Naive thymus-derived CD8-positive, alpha-beta T cell (primary cell): ENCODE measurements at regions not wholly inside any gene's neighbourhood (a gene's known extent, or its start where the extent isn't known, plus 50 kb on each side); places are given as distances from the start of the nearest gene placed in this dataset.

Experiments used
- ATAC-seq, 2 donors: fragments of 150-1000 bp; cut with Tn5 transposase in 1 of 2; sonication (Bioruptor Pico), chemical (Tn5 transposase) in 1 of 2; 1 replicate in 1 of 2; 2 replicates in 1 of 2; pipeline ENCODE4 v1.10.0; 2021; ENCODE audit warnings: mild to moderate bottlenecking in 2 of 2, moderate library complexity in 2 of 2
- POLR2A ChIA-PET: fragments of 350-600 bp; sonication (Branson Sonifier 250); formaldehyde crosslinking; loops from one replicate; lab custom pipeline; 2021; ENCODE audit warnings: antibody characterized with exemption; lab: Charles Lee
- DNase-seq, 10 donors: peaks; one replicate each; pipeline versions ENCODE4 v3.0.0 to v3.0.0-alpha.2; 2020 to 2022
- H3K27ac Mint-ChIP-seq, 10 donors: one replicate each; pipeline ENCODE4 v1.8.0; 2020 to 2022; ENCODE audit warnings: mild to moderate bottlenecking in 10 of 10, mixed read lengths in 10 of 10, moderate library complexity in 4 of 10, inconsistent platforms in 1 of 10
- H3K27me3 Mint-ChIP-seq, 5 donors: one replicate each; pipeline ENCODE4 v1.8.0; 2021 to 2022; ENCODE audit warnings: mixed read lengths in 5 of 5
- H3K36me3 Mint-ChIP-seq, 3 donors: one replicate each; pipeline ENCODE4 v1.8.0; 2020 to 2022; ENCODE audit warnings: mixed read lengths in 3 of 3, mild to moderate bottlenecking in 2 of 3, inconsistent platforms in 1 of 3
- H3K4me1 Mint-ChIP-seq, 4 donors: one replicate each; pipeline ENCODE4 v1.8.0; 2021 to 2022; ENCODE audit warnings: mixed read lengths in 4 of 4
- H3K4me3 Mint-ChIP-seq, 10 donors: one replicate each; pipeline ENCODE4 v1.8.0; 2020 to 2022; ENCODE audit warnings: mild to moderate bottlenecking in 10 of 10, mixed read lengths in 10 of 10, moderate library complexity in 6 of 10, inconsistent platforms in 1 of 10
- H3K9me3 Mint-ChIP-seq, 9 donors: one replicate each; pipeline ENCODE4 v1.8.0; 2020 to 2022; ENCODE audit warnings: mixed read lengths in 9 of 9, mild to moderate bottlenecking in 3 of 9, inconsistent platforms in 1 of 9, moderate library complexity in 1 of 9

- Mint-ChIP-seq H3K27me3 (peaks cover 1 to 18% (median 6%) of the 10 kb centered on the region in 5 donors), H3K4me1 (no peaks in the 10 kb centered on the region), H3K36me3 (no peaks in the 10 kb centered on the region), H3K27ac (no peak overlapping the region), H3K9me3 (no peaks in the 10 kb centered on the region), H3K4me3 (no peak overlapping the region)
- DNase-seq, result no peak
- ATAC-seq, result no peak
- POLR2A ChIA-PET, result no interaction called here
Measured at GRCh38 chr1:30634507-30634906, 88.9 kb downstream of the MATN1 start.

- peaks cover 12 to 30% (median 13%) of the 10 kb centered on the region in 5 donors for H3K27me3 Mint-ChIP-seq
- no peak overlapping the region for H3K4me3 Mint-ChIP-seq
- DNase-seq (no peak), ATAC-seq (no peak)
- no peaks in the 10 kb centered on the region for H3K4me1 Mint-ChIP-seq
- POLR2A ChIA-PET, result no interaction called here
- H3K9me3 Mint-ChIP-seq, result peaks cover 0 to 5% (median 0%) of the 10 kb centered on the region in 9 donors
- H3K27ac Mint-ChIP-seq, result no peak overlapping the region
- H3K36me3 Mint-ChIP-seq, result no peaks in the 10 kb centered on the region
Measured at GRCh38 chr1:30633294-30633693, 90.1 kb downstream of the MATN1 start.

GRCh38 chr1:30632481-30632880 lies 90.9 kb downstream of the MATN1 start:
- DNase-seq, result no peak
- no peak for ATAC-seq
- POLR2A ChIA-PET, result no interaction called here
- H3K4me1 Mint-ChIP-seq, result no peaks in the 10 kb centered on the region
- peaks cover 0 to 9% (median 6%) of the 10 kb centered on the region in 9 donors for H3K9me3 Mint-ChIP-seq
- no peak overlapping the region for H3K4me3 Mint-ChIP-seq
- H3K36me3 Mint-ChIP-seq, result peaks cover 0 to 5% (median under 1%) of the 10 kb centered on the region in 3 donors
- H3K27me3 Mint-ChIP-seq, result peaks cover 14 to 39% (median 22%) of the 10 kb centered on the region in 5 donors
- no peak overlapping the region for H3K27ac Mint-ChIP-seq

- POLR2A ChIA-PET, result no interaction called here
- ATAC-seq (no peak), DNase-seq (no peak)
- Mint-ChIP-seq H3K36me3 (peaks cover 0 to 10% (median 6%) of the 10 kb centered on the region in 3 donors), H3K4me1 (no peaks in the 10 kb centered on the region), H3K27ac (no peak overlapping the region), H3K4me3 (no peak overlapping the region), H3K27me3 (peaks cover 18 to 39% (median 27%) of the 10 kb centered on the region in 5 donors), H3K9me3 (peaks cover 4 to 17% (median 12%) of the 10 kb centered on the region in 9 donors)
Measured at GRCh38 chr1:30631700-30632099, 91.7 kb downstream of the MATN1 start.

GRCh38 chr1:30629501-30629900 lies 93.9 kb downstream of the MATN1 start:
- H3K36me3 Mint-ChIP-seq, result peaks cover 0 to 10% (median 6%) of the 10 kb centered on the region in 3 donors
- H3K4me3 Mint-ChIP-seq, result no peak overlapping the region
- DNase-seq (no peak), ATAC-seq (no peak)
- peaks cover 4 to 28% (median 18%) of the 10 kb centered on the region in 9 donors for H3K9me3 Mint-ChIP-seq
- POLR2A ChIA-PET, result no interaction called here
- H3K4me1 Mint-ChIP-seq, result no peaks in the 10 kb centered on the region
- no peak overlapping the region for H3K27ac Mint-ChIP-seq
- peaks cover 20 to 45% (median 30%) of the 10 kb centered on the region in 5 donors for H3K27me3 Mint-ChIP-seq

- POLR2A ChIA-PET, result no interaction called here
- Mint-ChIP-seq H3K4me1 (no peaks in the 10 kb centered on the region), H3K27ac (no peak overlapping the region), H3K36me3 (peaks cover 0 to 20% (median 6%) of the 10 kb centered on the region in 3 donors), H3K27me3 (peaks cover 20 to 51% (median 31%) of the 10 kb centered on the region in 5 donors), H3K4me3 (no peak overlapping the region), H3K9me3 (peaks cover 11 to 39% (median 29%) of the 10 kb centered on the region in 9 donors)
- DNase-seq, result no peak
- ATAC-seq, result no peak
Measured at GRCh38 chr1:30627994-30628393, 95.4 kb downstream of the MATN1 start.

GRCh38 chr1:30627206-30627605 lies 96.2 kb downstream of the MATN1 start:
- POLR2A ChIA-PET, result no interaction called here
- Mint-ChIP-seq H3K4me3 (no peak overlapping the region), H3K4me1 (no peaks in the 10 kb centered on the region), H3K27ac (no peak overlapping the region), H3K27me3 (peaks cover 18 to 54% (median 30%) of the 10 kb centered on the region in 5 donors), H3K36me3 (peaks cover 0 to 28% (median 6%) of the 10 kb centered on the region in 3 donors), H3K9me3 (peaks cover 15 to 47% (median 33%) of the 10 kb centered on the region in 9 donors)
- no peak for DNase-seq
- no peak for ATAC-seq

GRCh38 chr1:30623431-30623830 lies 100.0 kb downstream of the MATN1 start:
- DNase-seq (no peak), ATAC-seq (no peak)
- H3K4me1 Mint-ChIP-seq, result peaks cover 0 to under 1% (median under 1%) of the 10 kb centered on the region in 4 donors
- POLR2A ChIA-PET, result interaction anchor here (1.2 kb wide), 1 partner anchor 13 kb away, joined by 6 read pairs; no protein-coding TSS in a partner anchor
- H3K36me3 Mint-ChIP-seq, result peaks cover 0 to 30% (median 6%) of the 10 kb centered on the region in 3 donors
- no peak overlapping the region for H3K27ac Mint-ChIP-seq
- no peak overlapping the region for H3K4me3 Mint-ChIP-seq
- H3K27me3 Mint-ChIP-seq, result peaks cover 24 to 57% (median 32%) of the 10 kb centered on the region in 5 donors
- H3K9me3 Mint-ChIP-seq, result peaks cover 15 to 49% (median 32%) of the 10 kb centered on the region in 9 donors

- Mint-ChIP-seq H3K9me3 (peaks cover 11 to 26% (median 15%) of the 10 kb centered on the region in 9 donors), H3K27me3 (peaks cover 22 to 40% (median 25%) of the 10 kb centered on the region in 5 donors)
- DNase-seq, result no peak
Measured at GRCh38 chr1:30619619-30620018, 103.8 kb downstream of the MATN1 start.

GRCh38 chr1:30618335-30618747 lies 105.0 kb downstream of the MATN1 start:
- Mint-ChIP-seq H3K4me1 (peaks cover 0 to 1% (median under 1%) of the 10 kb centered on the region in 4 donors), H3K27ac (no peak overlapping the region), H3K9me3 (peaks cover 7 to 14% (median 8%) of the 10 kb centered on the region in 9 donors), H3K36me3 (peaks cover 0 to 13% (median 0%) of the 10 kb centered on the region in 3 donors), H3K27me3 (peaks cover 22 to 36% (median 24%) of the 10 kb centered on the region in 5 donors), H3K4me3 (no peak overlapping the region)
- POLR2A ChIA-PET, result no interaction called here
- ATAC-seq, result no peak
- DNase-seq, result no peak

More at GRCh38 chr1:30619619-30620018, 103.8 kb downstream of the MATN1 start:
- POLR2A ChIA-PET, result no interaction called here
- no peak for ATAC-seq
- no peak overlapping the region for H3K27ac Mint-ChIP-seq
- H3K36me3 Mint-ChIP-seq, result peaks cover 0 to 19% (median 0%) of the 10 kb centered on the region in 3 donors
- H3K4me1 Mint-ChIP-seq, result peaks cover 0 to 1% (median under 1%) of the 10 kb centered on the region in 4 donors
- no peak overlapping the region for H3K4me3 Mint-ChIP-seq

- H3K4me1 Mint-ChIP-seq, result peaks cover 0 to 1% (median under 1%) of the 10 kb centered on the region in 4 donors
- ATAC-seq (no peak), DNase-seq (no peak)
- no peak overlapping the region for H3K27ac Mint-ChIP-seq
- H3K27me3 Mint-ChIP-seq, result peaks cover 19 to 31% (median 24%) of the 10 kb centered on the region in 5 donors
- H3K9me3 Mint-ChIP-seq, result peaks cover 0 to 2% (median 0%) of the 10 kb centered on the region in 9 donors
- POLR2A ChIA-PET, result no interaction called here
- no peak overlapping the region for H3K4me3 Mint-ChIP-seq
- no peaks in the 10 kb centered on the region for H3K36me3 Mint-ChIP-seq
Measured at GRCh38 chr1:30616759-30617158, 106.6 kb downstream of the MATN1 start.

- POLR2A ChIA-PET, result no interaction called here
- H3K36me3 Mint-ChIP-seq, result no peaks in the 10 kb centered on the region
- peaks cover 15 to 30% (median 19%) of the 10 kb centered on the region in 5 donors for H3K27me3 Mint-ChIP-seq
- no peaks in the 10 kb centered on the region for H3K9me3 Mint-ChIP-seq
- peaks cover 0 to 1% (median under 1%) of the 10 kb centered on the region in 4 donors for H3K4me1 Mint-ChIP-seq
- no peak for ATAC-seq
- no peak overlapping the region for H3K27ac Mint-ChIP-seq
- H3K4me3 Mint-ChIP-seq, result no peak overlapping the region
- DNase-seq, result no peak
Measured at GRCh38 chr1:30615816-30616590, 107.4 kb downstream of the MATN1 start.
